ENCODE measurements at regions not wholly inside any gene's neighbourhood (a gene's known extent, or its start where the extent isn't known, plus 50 kb on each side); places are given as distances from the start of the nearest gene placed in this dataset.

DNA sequence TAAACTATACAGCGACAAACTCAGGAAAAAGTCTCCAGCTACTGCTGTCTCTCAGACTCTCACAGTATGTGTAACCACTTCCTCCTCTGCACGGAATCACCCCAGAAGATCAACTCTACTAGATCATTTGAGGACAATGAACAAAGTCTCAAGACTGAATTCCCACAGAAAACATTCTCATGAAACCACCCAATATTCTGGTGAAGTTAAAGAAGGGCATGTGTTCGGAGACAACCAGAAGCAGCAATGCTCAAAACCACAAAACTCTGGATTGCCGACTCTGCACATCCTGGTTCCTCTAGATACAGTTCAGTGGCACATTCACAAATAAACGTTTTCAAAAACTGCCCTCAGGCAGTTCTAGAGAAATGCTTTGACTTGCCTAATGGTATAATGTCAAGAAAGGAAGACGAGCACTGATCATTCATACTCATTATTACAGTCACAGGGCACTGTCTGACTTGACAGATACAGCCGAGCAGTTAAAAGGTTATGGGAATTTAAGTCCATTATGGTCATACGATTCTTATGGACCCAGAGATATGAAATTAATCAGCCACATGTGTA lies 91.9 kb upstream of the STK17B start:
- Histone ChIP-seq H3K27ac (ENCODE audit: low read length) (no peak overlapping the region), H3K27me3 (ENCODE audit: control insufficient read depth, insufficient read depth, low read length) (no peaks in the 10 kb centered on the region), H3K4me1 (ENCODE audit: control insufficient read depth, insufficient read depth, low read length) (no peaks in the 10 kb centered on the region), H3K36me3 (ENCODE audit: control insufficient read depth, insufficient read depth, low read length) (no peaks in the 10 kb centered on the region), H3K9me3 (ENCODE audit: control insufficient read depth, insufficient read depth, low read length) (no peaks in the 10 kb centered on the region), H3K4me3 (ENCODE audit: low read length) (no peak overlapping the region)
- no peak for DNase-seq (ENCODE audit: low read depth, low spot score)
- WGBS (ENCODE audit: insufficient coverage, insufficient read length) = no CpG with 5 or more reads among the region's 8 CpGs

DNA sequence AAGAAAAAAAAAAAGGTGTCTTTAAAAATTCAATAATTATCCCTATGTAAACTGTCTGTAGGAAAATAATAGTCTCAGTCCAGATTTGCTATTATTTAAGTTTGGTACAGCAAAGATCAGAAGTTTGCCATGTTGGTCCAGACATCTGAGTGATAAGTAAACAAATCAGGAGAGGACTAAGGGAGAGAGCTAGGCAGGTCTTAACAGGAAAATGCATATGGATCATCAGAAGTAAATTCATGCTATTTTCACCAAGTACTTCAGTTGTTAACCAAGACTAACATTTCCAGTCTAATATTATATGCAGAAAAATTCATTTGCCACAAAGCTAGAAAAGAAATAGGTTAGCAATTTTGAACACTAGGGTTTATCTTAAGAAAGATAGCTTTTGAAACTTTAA lies 95.0 kb upstream of the STK17B start:
- Histone ChIP-seq H3K36me3 (ENCODE audit: control insufficient read depth, insufficient read depth, low read length) (no peaks in the 10 kb centered on the region), H3K4me3 (ENCODE audit: low read length) (no peak overlapping the region), H3K27ac (ENCODE audit: low read length) (no peak overlapping the region), H3K27me3 (ENCODE audit: control insufficient read depth, insufficient read depth, low read length) (no peaks in the 10 kb centered on the region), H3K9me3 (ENCODE audit: control insufficient read depth, insufficient read depth, low read length) (no peaks in the 10 kb centered on the region), H3K4me1 (ENCODE audit: control insufficient read depth, insufficient read depth, low read length) (no peaks in the 10 kb centered on the region)
- no peak for DNase-seq (ENCODE audit: low read depth, low spot score)

DNA sequence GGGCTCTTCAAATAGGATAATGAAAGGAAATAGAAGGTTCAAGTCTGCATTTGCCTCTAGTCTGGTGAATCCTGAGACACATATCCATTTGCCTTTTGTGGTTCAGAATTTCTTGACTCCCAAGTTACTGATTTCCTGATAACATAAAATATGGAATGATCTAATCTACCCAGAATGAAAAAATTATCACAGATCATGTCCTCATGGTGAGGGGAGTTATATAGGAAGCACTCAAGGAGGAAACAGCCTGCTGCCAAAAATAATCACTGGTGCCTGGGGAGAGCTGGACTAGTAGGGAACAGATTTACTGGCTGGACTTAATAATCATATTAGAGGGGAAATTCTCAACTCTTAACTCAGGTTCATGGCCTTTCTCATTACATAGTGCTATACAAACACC lies 95.5 kb upstream of the STK17B start:
- Histone ChIP-seq H3K36me3 (ENCODE audit: control insufficient read depth, insufficient read depth, low read length) (no peaks in the 10 kb centered on the region), H3K27me3 (ENCODE audit: control insufficient read depth, insufficient read depth, low read length) (no peaks in the 10 kb centered on the region), H3K4me1 (ENCODE audit: control insufficient read depth, insufficient read depth, low read length) (no peaks in the 10 kb centered on the region), H3K9me3 (ENCODE audit: control insufficient read depth, insufficient read depth, low read length) (no peaks in the 10 kb centered on the region), H3K4me3 (ENCODE audit: low read length) (no peak overlapping the region), H3K27ac (ENCODE audit: low read length) (no peak overlapping the region)
- no peak for DNase-seq (ENCODE audit: low read depth, low spot score)

DNA sequence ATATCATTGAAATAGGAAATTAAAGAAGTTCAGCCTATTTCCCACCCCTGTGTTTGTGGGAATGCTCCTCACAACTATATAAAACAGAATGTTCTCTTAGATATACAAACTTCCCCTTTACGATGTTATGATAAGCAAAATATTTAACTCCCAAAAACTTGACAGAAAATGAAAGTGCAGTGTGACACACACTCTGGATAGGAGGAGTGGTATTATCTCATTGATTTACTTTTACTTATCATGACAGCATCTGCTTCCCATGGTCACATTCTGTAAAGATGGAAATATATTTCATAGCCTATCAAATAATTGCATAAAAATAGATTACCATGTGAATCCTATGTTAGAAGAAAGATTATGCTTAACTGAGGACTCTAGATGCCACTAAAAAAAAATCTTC lies 96.6 kb upstream of the STK17B start:
- H3K4me3 ChIP-seq (ENCODE audit: low read length) = no peak overlapping the region

GRCh38 chr2:196268538-196269338 lies 97.4 kb upstream of the STK17B start:
- Histone ChIP-seq H3K27me3 (ENCODE audit: control insufficient read depth, insufficient read depth, low read length) (no peaks in the 10 kb centered on the region), H3K27ac (ENCODE audit: low read length) (no peak overlapping the region), H3K4me1 (ENCODE audit: control insufficient read depth, insufficient read depth, low read length) (no peaks in the 10 kb centered on the region), H3K4me3 (ENCODE audit: low read length) (no peak overlapping the region), H3K36me3 (ENCODE audit: control insufficient read depth, insufficient read depth, low read length) (no peaks in the 10 kb centered on the region), H3K9me3 (ENCODE audit: control insufficient read depth, insufficient read depth, low read length) (no peaks in the 10 kb centered on the region)
- no peak for DNase-seq (ENCODE audit: low read depth, low spot score)
- no CpG with 5 or more reads among the region's 8 CpGs for WGBS (ENCODE audit: insufficient coverage, insufficient read length)

More for the DNA sequence above, 96.6 kb upstream of the STK17B start:
- no peak overlapping the region for H3K27ac ChIP-seq (ENCODE audit: low read length)
- no CpG with 5 or more reads among the region's 1 CpG for WGBS (ENCODE audit: insufficient coverage, insufficient read length)
- H3K27me3 ChIP-seq (ENCODE audit: control insufficient read depth, insufficient read depth, low read length) = no peaks in the 10 kb centered on the region
- DNase-seq (ENCODE audit: low read depth, low spot score) = no peak
- no peaks in the 10 kb centered on the region for H3K36me3 ChIP-seq (ENCODE audit: control insufficient read depth, insufficient read depth, low read length)
- H3K4me1 ChIP-seq (ENCODE audit: control insufficient read depth, insufficient read depth, low read length) = no peaks in the 10 kb centered on the region
- H3K9me3 ChIP-seq (ENCODE audit: control insufficient read depth, insufficient read depth, low read length) = no peaks in the 10 kb centered on the region

DNA sequence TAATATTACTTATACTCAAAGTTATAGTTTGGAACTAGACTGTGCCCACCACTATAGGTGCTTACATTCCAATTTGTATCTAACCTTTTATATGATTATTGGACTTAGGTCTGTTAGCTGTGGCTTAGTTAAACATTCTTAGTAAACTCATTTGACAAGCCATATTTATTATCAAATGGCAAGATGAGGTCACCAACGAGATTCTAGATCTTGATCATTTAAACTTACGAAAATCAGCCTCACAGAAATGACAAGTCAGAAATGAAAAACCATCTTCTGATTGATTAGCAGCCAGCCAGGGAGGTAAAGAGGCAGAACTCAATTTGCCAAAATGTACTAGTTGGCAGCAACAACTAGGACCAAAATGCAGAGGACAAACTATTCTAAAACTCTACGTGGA lies 100.4 kb upstream of the STK17B start:
- Histone ChIP-seq H3K27me3 (ENCODE audit: control insufficient read depth, insufficient read depth, low read length) (no peaks in the 10 kb centered on the region), H3K9me3 (ENCODE audit: control insufficient read depth, insufficient read depth, low read length) (no peaks in the 10 kb centered on the region), H3K36me3 (ENCODE audit: control insufficient read depth, insufficient read depth, low read length) (no peaks in the 10 kb centered on the region), H3K4me1 (ENCODE audit: control insufficient read depth, insufficient read depth, low read length) (no peaks in the 10 kb centered on the region), H3K4me3 (ENCODE audit: low read length) (no peak overlapping the region), H3K27ac (ENCODE audit: low read length) (no peak overlapping the region)
- DNase-seq (ENCODE audit: low read depth, low spot score) = no peak
- WGBS (ENCODE audit: insufficient coverage, insufficient read length) = no CpG with 5 or more reads among the region's 3 CpGs

GRCh38 chr2:196274387-196274809 lies 103.0 kb upstream of the STK17B start:
- H3K27me3 ChIP-seq (ENCODE audit: control insufficient read depth, insufficient read depth, low read length) = no peaks in the 10 kb centered on the region

GRCh38 chr2:196275646-196276352 lies 104.4 kb upstream of the STK17B start:
- H3K4me1 ChIP-seq (ENCODE audit: control insufficient read depth, insufficient read depth, low read length) = no peaks in the 10 kb centered on the region
- DNase-seq (ENCODE audit: low read depth, low spot score) = no peak
- H3K9me3 ChIP-seq (ENCODE audit: control insufficient read depth, insufficient read depth, low read length) = no peaks in the 10 kb centered on the region
- H3K36me3 ChIP-seq (ENCODE audit: control insufficient read depth, insufficient read depth, low read length) = no peaks in the 10 kb centered on the region
- WGBS (ENCODE audit: insufficient coverage, insufficient read length) = no CpG with 5 or more reads among the region's 5 CpGs
- H3K27ac ChIP-seq (ENCODE audit: low read length) = no peak overlapping the region
- no peak overlapping the region for H3K4me3 ChIP-seq (ENCODE audit: low read length)
- H3K27me3 ChIP-seq (ENCODE audit: control insufficient read depth, insufficient read depth, low read length) = no peaks in the 10 kb centered on the region

More at GRCh38 chr2:196274387-196274809, 103.0 kb upstream of the STK17B start:
- H3K9me3 ChIP-seq (ENCODE audit: control insufficient read depth, insufficient read depth, low read length) = no peaks in the 10 kb centered on the region
- no peaks in the 10 kb centered on the region for H3K4me1 ChIP-seq (ENCODE audit: control insufficient read depth, insufficient read depth, low read length)
- DNase-seq (ENCODE audit: low read depth, low spot score) = no peak
- H3K36me3 ChIP-seq (ENCODE audit: control insufficient read depth, insufficient read depth, low read length) = no peaks in the 10 kb centered on the region
- no CpG with 5 or more reads among the region's 1 CpG for WGBS (ENCODE audit: insufficient coverage, insufficient read length)
- H3K27ac ChIP-seq (ENCODE audit: low read length) = no peak overlapping the region
- no peak overlapping the region for H3K4me3 ChIP-seq (ENCODE audit: low read length)

GRCh38 chr2:196276421-196276820 lies 105.0 kb upstream of the STK17B start:
- H3K27ac ChIP-seq (ENCODE audit: low read length) = no peak overlapping the region
- H3K4me3 ChIP-seq (ENCODE audit: low read length) = no peak overlapping the region
- no peaks in the 10 kb centered on the region for H3K27me3 ChIP-seq (ENCODE audit: control insufficient read depth, insufficient read depth, low read length)
- no peaks in the 10 kb centered on the region for H3K9me3 ChIP-seq (ENCODE audit: control insufficient read depth, insufficient read depth, low read length)
- H3K4me1 ChIP-seq (ENCODE audit: control insufficient read depth, insufficient read depth, low read length) = no peaks in the 10 kb centered on the region
- H3K36me3 ChIP-seq (ENCODE audit: control insufficient read depth, insufficient read depth, low read length) = no peaks in the 10 kb centered on the region
- no peak for DNase-seq (ENCODE audit: low read depth, low spot score)
- no CpG with 5 or more reads among the region's 2 CpGs for WGBS (ENCODE audit: insufficient coverage, insufficient read length)

DNA sequence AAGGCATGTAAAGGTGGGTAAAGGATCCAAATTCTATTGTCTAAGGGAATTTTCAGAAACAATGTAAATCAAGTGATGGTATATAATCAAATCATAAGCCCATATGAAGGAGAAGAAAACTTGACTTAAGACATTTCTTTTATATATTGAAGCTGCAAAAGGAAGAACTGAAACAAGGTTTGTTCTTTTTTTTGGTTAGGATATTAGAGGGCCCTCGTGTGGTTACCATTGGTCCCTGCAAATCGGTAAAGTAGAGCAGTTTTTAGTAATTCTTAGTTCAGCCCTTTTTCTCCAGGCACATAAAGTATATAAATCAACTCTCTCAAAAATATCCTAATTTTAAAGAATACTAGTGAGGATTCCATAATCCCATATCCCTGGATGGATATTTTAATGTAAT lies 105.6 kb upstream of the STK17B start:
- Histone ChIP-seq H3K36me3 (ENCODE audit: control insufficient read depth, insufficient read depth, low read length) (no peaks in the 10 kb centered on the region), H3K9me3 (ENCODE audit: control insufficient read depth, insufficient read depth, low read length) (no peaks in the 10 kb centered on the region), H3K4me1 (ENCODE audit: control insufficient read depth, insufficient read depth, low read length) (no peaks in the 10 kb centered on the region), H3K4me3 (ENCODE audit: low read length) (no peak overlapping the region), H3K27me3 (ENCODE audit: control insufficient read depth, insufficient read depth, low read length) (no peaks in the 10 kb centered on the region), H3K27ac (ENCODE audit: low read length) (no peak overlapping the region)
- DNase-seq (ENCODE audit: low read depth, low spot score) = peak; percentile 5
- no CpG with 5 or more reads among the region's 2 CpGs for WGBS (ENCODE audit: insufficient coverage, insufficient read length)

Measured in iPS DF 6.9 (cell line).